ENCODE measurements at regions not wholly inside any gene's neighbourhood (a gene's known extent, or its start where the extent isn't known, plus 50 kb on each side); places are given as distances from the start of the nearest gene placed in this dataset.

DNA sequence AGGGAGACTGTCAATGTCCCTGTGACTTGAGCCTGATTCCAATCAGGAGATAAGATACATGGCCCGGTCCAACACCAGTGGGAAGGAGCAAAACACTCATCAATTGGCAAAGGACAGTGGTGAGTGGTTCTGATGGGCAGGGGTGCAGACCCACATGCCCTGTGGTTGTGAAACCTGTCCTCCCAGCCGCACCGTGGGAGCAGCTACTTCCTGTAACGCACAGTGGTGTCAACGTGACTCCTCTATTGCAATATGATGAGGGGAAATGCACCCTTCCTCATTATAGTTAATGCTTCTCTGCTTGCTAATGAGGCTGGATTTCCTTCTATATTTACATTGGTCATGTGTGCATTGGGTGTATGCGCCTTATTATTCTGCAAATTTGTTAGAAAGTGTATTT is 223.0 kb downstream of the IRX1 start:
- ATAC-seq (no peak), DNase-seq (ENCODE audit: low spot score) (no peak)
- Mint-ChIP-seq H3K27me3 (ENCODE audit: insufficient read depth, low read depth, poor library complexity) (no peaks in the 10 kb centered on the region), H3K9me3 (no peaks in the 10 kb centered on the region; the same call in 1 of the 3 replicates), H3K36me3 (ENCODE audit: low read depth) (no peaks in the 10 kb centered on the region), H3K4me1 (no peaks in the 10 kb centered on the region), H3K27ac (no peak overlapping the region), H3K4me3 (no peak overlapping the region)
- Histone ChIP-seq H3K9me2 (ENCODE audit: insufficient read depth) (no peaks in the 10 kb centered on the region), H3K4me1 (ENCODE audit: insufficient read depth) (no peaks in the 10 kb centered on the region), H2AFZ (no peak overlapping the region), H3K4me2 (no peak overlapping the region), H3K79me2 (replicated peaks; ENCODE audit: insufficient read depth) (no peaks in the 10 kb centered on the region), H3F3A (replicated peaks; ENCODE audit: low read depth) (no peaks in the 10 kb centered on the region), H3K27me3 (ENCODE audit: insufficient read depth) (no peaks in the 10 kb centered on the region), H3K27ac (ENCODE audit: low read depth) (no peak overlapping the region), H4K20me1 (replicated peaks; ENCODE audit: insufficient read depth) (no peaks in the 10 kb centered on the region), H3K36me3 (ENCODE audit: insufficient read depth) (no peaks in the 10 kb centered on the region), H3K4me3 (no peak overlapping the region)
- TF ChIP-seq CREB1 (CRISPR knock-in tag; IDR thresholded peaks at IDR 0.05; ENCODE audit: low read depth) (no peak), STAT1 (IDR thresholded peaks at IDR 0.05; ENCODE audit: unreplicated experiment) (no peak), POLR2AphosphoS5 (IDR thresholded peaks at IDR 0.05; ENCODE audit: low read depth) (no peak), JUNB (IDR thresholded peaks at IDR 0.05; ENCODE audit: unreplicated experiment) (no peak), NANOG (IDR thresholded peaks at IDR 0.05; ENCODE audit: borderline replicate concordance) (no peak), EZH2 (IDR thresholded peaks at IDR 0.05; ENCODE audit: low read depth, unreplicated experiment) (no peak), ZNF331 (CRISPR knock-in tag; IDR thresholded peaks at IDR 0.05; ENCODE audit: low read depth) (no peak), EZH2phosphoT487 (IDR thresholded peaks at IDR 0.05; ENCODE audit: unreplicated experiment) (no peak), ZNF114 (CRISPR knock-in tag; IDR thresholded peaks at IDR 0.05) (no peak)
- TF ChIP-seq, protein P1, sequence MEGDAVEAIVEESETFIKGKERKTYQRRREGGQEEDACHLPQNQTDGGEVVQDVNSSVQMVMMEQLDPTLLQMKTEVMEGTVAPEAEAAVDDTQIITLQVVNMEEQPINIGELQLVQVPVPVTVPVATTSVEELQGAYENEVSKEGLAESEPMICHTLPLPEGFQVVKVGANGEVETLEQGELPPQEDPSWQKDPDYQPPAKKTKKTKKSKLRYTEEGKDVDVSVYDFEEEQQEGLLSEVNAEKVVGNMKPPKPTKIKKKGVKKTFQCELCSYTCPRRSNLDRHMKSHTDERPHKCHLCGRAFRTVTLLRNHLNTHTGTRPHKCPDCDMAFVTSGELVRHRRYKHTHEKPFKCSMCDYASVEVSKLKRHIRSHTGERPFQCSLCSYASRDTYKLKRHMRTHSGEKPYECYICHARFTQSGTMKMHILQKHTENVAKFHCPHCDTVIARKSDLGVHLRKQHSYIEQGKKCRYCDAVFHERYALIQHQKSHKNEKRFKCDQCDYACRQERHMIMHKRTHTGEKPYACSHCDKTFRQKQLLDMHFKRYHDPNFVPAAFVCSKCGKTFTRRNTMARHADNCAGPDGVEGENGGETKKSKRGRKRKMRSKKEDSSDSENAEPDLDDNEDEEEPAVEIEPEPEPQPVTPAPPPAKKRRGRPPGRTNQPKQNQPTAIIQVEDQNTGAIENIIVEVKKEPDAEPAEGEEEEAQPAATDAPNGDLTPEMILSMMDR (conservative IDR thresholded peaks at IDR 0.05; ENCODE audit: low read depth in 2 of 2), result no peak
- TF ChIP-seq, protein P2, sequence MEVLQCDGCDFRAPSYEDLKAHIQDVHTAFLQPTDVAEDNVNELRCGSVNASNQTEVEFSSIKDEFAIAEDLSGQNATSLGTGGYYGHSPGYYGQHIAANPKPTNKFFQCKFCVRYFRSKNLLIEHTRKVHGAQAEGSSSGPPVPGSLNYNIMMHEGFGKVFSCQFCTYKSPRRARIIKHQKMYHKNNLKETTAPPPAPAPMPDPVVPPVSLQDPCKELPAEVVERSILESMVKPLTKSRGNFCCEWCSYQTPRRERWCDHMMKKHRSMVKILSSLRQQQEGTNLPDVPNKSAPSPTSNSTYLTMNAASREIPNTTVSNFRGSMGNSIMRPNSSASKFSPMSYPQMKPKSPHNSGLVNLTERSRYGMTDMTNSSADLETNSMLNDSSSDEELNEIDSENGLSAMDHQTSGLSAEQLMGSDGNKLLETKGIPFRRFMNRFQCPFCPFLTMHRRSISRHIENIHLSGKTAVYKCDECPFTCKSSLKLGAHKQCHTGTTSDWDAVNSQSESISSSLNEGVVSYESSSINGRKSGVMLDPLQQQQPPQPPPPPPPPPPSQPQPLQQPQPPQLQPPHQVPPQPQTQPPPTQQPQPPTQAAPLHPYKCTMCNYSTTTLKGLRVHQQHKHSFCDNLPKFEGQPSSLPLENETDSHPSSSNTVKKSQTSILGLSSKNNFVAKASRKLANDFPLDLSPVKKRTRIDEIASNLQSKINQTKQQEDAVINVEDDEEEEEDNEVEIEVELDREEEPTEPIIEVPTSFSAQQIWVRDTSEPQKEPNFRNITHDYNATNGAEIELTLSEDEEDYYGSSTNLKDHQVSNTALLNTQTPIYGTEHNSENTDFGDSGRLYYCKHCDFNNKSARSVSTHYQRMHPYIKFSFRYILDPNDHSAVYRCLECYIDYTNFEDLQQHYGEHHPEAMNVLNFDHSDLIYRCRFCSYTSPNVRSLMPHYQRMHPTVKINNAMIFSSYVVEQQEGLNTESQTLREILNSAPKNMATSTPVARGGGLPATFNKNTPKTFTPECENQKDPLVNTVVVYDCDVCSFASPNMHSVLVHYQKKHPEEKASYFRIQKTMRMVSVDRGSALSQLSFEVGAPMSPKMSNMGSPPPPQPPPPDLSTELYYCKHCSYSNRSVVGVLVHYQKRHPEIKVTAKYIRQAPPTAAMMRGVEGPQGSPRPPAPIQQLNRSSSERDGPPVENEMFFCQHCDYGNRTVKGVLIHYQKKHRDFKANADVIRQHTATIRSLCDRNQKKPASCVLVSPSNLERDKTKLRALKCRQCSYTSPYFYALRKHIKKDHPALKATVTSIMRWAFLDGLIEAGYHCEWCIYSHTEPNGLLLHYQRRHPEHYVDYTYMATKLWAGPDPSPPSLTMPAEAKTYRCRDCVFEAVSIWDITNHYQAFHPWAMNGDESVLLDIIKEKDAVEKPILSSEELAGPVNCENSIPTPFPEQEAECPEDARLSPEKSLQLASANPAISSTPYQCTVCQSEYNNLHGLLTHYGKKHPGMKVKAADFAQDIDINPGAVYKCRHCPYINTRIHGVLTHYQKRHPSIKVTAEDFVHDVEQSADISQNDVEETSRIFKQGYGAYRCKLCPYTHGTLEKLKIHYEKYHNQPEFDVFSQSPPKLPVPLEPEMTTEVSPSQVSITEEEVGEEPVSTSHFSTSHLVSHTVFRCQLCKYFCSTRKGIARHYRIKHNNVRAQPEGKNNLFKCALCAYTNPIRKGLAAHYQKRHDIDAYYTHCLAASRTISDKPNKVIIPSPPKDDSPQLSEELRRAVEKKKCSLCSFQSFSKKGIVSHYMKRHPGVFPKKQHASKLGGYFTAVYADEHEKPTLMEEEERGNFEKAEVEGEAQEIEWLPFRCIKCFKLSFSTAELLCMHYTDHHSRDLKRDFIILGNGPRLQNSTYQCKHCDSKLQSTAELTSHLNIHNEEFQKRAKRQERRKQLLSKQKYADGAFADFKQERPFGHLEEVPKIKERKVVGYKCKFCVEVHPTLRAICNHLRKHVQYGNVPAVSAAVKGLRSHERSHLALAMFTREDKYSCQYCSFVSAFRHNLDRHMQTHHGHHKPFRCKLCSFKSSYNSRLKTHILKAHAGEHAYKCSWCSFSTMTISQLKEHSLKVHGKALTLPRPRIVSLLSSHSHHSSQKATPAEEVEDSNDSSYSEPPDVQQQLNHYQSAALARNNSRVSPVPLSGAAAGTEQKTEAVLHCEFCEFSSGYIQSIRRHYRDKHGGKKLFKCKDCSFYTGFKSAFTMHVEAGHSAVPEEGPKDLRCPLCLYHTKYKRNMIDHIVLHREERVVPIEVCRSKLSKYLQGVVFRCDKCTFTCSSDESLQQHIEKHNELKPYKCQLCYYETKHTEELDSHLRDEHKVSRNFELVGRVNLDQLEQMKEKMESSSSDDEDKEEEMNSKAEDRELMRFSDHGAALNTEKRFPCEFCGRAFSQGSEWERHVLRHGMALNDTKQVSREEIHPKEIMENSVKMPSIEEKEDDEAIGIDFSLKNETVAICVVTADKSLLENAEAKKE (CRISPR knock-in tag; IDR thresholded peaks at IDR 0.05), result no peak
- TF ChIP-seq, protein P3, sequence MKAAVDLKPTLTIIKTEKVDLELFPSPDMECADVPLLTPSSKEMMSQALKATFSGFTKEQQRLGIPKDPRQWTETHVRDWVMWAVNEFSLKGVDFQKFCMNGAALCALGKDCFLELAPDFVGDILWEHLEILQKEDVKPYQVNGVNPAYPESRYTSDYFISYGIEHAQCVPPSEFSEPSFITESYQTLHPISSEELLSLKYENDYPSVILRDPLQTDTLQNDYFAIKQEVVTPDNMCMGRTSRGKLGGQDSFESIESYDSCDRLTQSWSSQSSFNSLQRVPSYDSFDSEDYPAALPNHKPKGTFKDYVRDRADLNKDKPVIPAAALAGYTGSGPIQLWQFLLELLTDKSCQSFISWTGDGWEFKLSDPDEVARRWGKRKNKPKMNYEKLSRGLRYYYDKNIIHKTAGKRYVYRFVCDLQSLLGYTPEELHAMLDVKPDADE (IDR thresholded peaks at IDR 0.05), result no peak
- TF ChIP-seq, protein P4, sequence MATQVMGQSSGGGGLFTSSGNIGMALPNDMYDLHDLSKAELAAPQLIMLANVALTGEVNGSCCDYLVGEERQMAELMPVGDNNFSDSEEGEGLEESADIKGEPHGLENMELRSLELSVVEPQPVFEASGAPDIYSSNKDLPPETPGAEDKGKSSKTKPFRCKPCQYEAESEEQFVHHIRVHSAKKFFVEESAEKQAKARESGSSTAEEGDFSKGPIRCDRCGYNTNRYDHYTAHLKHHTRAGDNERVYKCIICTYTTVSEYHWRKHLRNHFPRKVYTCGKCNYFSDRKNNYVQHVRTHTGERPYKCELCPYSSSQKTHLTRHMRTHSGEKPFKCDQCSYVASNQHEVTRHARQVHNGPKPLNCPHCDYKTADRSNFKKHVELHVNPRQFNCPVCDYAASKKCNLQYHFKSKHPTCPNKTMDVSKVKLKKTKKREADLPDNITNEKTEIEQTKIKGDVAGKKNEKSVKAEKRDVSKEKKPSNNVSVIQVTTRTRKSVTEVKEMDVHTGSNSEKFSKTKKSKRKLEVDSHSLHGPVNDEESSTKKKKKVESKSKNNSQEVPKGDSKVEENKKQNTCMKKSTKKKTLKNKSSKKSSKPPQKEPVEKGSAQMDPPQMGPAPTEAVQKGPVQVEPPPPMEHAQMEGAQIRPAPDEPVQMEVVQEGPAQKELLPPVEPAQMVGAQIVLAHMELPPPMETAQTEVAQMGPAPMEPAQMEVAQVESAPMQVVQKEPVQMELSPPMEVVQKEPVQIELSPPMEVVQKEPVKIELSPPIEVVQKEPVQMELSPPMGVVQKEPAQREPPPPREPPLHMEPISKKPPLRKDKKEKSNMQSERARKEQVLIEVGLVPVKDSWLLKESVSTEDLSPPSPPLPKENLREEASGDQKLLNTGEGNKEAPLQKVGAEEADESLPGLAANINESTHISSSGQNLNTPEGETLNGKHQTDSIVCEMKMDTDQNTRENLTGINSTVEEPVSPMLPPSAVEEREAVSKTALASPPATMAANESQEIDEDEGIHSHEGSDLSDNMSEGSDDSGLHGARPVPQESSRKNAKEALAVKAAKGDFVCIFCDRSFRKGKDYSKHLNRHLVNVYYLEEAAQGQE (IDR thresholded peaks at IDR 0.05; ENCODE audit: unreplicated experiment), result no peak

All from GM23338 (cell line).